ENCODE measurements at regions not wholly inside any gene's neighbourhood (a gene's known extent, or its start where the extent isn't known, plus 50 kb on each side); places are given as distances from the start of the nearest gene placed in this dataset.

GRCh38 chr2:136212426-136213378 is 94.8 kb upstream of the CXCR4 start (continued):
- TF ChIP-seq CUX1 (IDR thresholded peaks at IDR 0.05; ENCODE audit: insufficient replicate concordance, low read depth, low read length) = peak; percentile 14
- peak; percentile 16; the same call in 1 of the 2 replicates for TF ChIP-seq ZBED1 (IDR thresholded peaks at IDR 0.05; ENCODE audit: borderline replicate concordance)
- peak; percentile 71; the same call in 1 of the 2 replicates for TF ChIP-seq DPF2 (IDR thresholded peaks at IDR 0.05)
- TF ChIP-seq IKZF1 (conservative IDR thresholded peaks at IDR 0.05) = peak; percentile 78
- no peak for TF ChIP-seq ATF3 (IDR thresholded peaks at IDR 0.05; ENCODE audit: borderline replicate concordance, extremely low read depth, low read depth, low read length)
- TF ChIP-seq POU2F2 (IDR thresholded peaks at IDR 0.05; ENCODE audit: borderline replicate concordance, low read depth, low read length) = peak; percentile 28; the same call in 1 of the 3 replicates
- TF ChIP-seq BMI1 (IDR thresholded peaks at IDR 0.05; ENCODE audit: borderline replicate concordance) = peak; percentile 11; the same call in 1 of the 2 replicates
- no peak for TF ChIP-seq ZZZ3 (IDR thresholded peaks at IDR 0.05; ENCODE audit: control insufficient read depth, insufficient read length, low read depth)
- TF ChIP-seq HDAC6 (IDR thresholded peaks at IDR 0.05; ENCODE audit: unreplicated experiment) = no peak
- TF ChIP-seq YBX1 (IDR thresholded peaks at IDR 0.05) = no peak
- TF ChIP-seq CEBPB (IDR thresholded peaks at IDR 0.05; ENCODE audit: borderline replicate concordance in 1 of 2, low read depth in 2 of 2, low read length in 2 of 2) = no peak
- TF ChIP-seq KDM1A (IDR thresholded peaks at IDR 0.05; ENCODE audit: borderline replicate concordance) = no peak
- no peak for TF ChIP-seq PAX8 (IDR thresholded peaks at IDR 0.05)
- no peak for TF ChIP-seq FOXM1 (IDR thresholded peaks at IDR 0.05; ENCODE audit: low read depth, low read length)
- no peak for TF ChIP-seq MTA3 (IDR thresholded peaks at IDR 0.05; ENCODE audit: borderline replicate concordance, low read length)
- TF ChIP-seq MLLT1 (IDR thresholded peaks at IDR 0.05) = peak; percentile 64; the same call in 1 of the 2 replicates
- no peak for TF ChIP-seq IRF3 (IDR thresholded peaks at IDR 0.05)
- no peak for TF ChIP-seq SP1 (IDR thresholded peaks at IDR 0.05; ENCODE audit: low read depth, low read length)
- peak; percentile 92 for TF ChIP-seq MEF2B (IDR thresholded peaks at IDR 0.05; ENCODE audit: partially characterized antibody, poor library complexity, severe bottlenecking)
- peak; percentile 32; the same call in 1 of the 2 replicates for TF ChIP-seq EED (IDR thresholded peaks at IDR 0.05; ENCODE audit: low read depth)
- peak in 1 of 2 experiments; percentile 80; a peak in 3 of 4 replicates for TF ChIP-seq IKZF2 (IDR thresholded peaks at IDR 0.05)
- peak; percentile 92 for TF ChIP-seq ATF7 (IDR thresholded peaks at IDR 0.05; ENCODE audit: low read depth)
- no peak for TF ChIP-seq SUZ12 (IDR thresholded peaks at IDR 0.05; ENCODE audit: unreplicated experiment)

All from GM12878 (cell line).